GM21723 (cell line): ENCODE measurements at regions not wholly inside any gene's neighbourhood (a gene's known extent, or its start where the extent isn't known, plus 50 kb on each side); places are given as distances from the start of the nearest gene placed in this dataset.
"Not testable (repeated sequence)": the region's sequence is repeated elsewhere in the genome, so short reads cannot be mapped to it uniquely, and the experiment has no call there.

ENCODE experiments used
- ATAC-seq: cut with Tn5 transposase; IDR thresholded peaks from one replicate; pipeline ENCODE4 v1.9.1; 2021; ENCODE audit warnings: mild to moderate bottlenecking, moderate library complexity; ENCODE audit not compliant: unreplicated experiment

DNA sequence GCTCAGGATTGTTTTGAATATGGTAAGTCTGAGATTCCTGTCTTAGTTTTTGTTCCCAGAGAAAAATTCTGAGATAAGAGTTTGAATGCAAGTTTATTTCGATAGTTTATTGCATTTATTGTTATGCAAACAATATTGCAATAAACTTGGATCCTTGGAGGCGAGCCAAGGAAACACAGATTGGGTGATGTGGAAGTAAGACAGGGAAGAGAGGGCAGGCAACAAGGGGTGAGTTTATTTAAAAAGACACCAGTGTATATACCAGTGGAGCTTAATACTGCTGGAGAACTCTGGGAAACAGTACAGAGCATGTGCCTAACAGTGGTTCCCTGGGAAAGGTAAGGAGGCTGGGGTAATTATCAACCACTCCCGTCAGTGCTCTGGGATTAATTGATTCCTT, 87.5 kb upstream of the NEDD4L start:
- ATAC-seq: no peak

GRCh38 chr18:57954935-57955334, 89.1 kb upstream of the NEDD4L start:
- ATAC-seq: no peak

- ATAC-seq: no peak
Observed at GRCh38 chr18:57953883-57954282, 90.1 kb upstream of the NEDD4L start.

GRCh38 chr18:57951999-57952774, 91.8 kb upstream of the NEDD4L start:
- ATAC-seq: no peak

- ATAC-seq: peak; percentile 73
Observed at GRCh38 chr18:57951117-57951796, 92.8 kb upstream of the NEDD4L start.

- no peak for ATAC-seq
Observed at GRCh38 chr18:57950542-57950941, 93.5 kb upstream of the NEDD4L start.

GRCh38 chr18:57949335-57949734, 94.7 kb upstream of the NEDD4L start:
- ATAC-seq: not testable (repeated sequence)

- ATAC-seq: no peak
Observed at GRCh38 chr18:57947117-57947516, 96.9 kb upstream of the NEDD4L start.

DNA sequence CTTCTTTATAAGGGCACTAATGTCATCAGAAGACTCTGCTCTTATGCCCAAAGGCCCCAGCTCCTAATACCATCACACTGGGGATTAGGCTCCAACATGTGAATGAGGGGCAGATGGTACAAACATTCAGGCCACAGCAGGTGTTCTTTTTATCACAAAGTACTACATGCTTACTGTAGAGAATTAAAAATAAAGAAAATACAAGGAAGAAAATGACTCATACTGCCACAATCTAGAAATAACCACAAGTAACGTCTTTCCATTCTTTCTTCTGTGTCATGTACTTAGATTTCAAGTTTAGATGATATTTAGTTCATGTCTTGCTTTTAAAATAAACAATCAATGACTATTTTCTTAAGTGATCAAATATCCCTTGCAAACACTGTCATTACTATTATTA, 100.3 kb upstream of the NEDD4L start:
- no peak for ATAC-seq

DNA sequence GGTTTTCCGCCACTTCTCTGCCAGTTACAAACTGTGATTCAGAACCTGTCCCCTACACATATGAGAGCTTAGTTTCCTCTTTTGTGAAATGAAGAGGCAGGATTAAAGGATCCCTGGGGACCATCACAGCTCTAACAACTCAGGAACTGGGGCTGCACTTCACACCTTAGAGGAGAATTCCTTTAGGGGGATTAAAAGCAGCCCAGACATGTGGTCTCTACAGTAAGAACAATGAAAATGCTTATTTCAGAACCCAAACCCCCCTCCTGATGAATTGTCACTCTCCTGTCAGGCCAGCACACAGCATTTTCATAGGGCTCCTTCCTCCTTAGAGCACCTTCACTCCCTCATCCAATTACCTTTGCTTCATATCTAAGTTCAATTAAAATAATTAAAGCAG, 101.5 kb upstream of the NEDD4L start:
- no peak for ATAC-seq

DNA sequence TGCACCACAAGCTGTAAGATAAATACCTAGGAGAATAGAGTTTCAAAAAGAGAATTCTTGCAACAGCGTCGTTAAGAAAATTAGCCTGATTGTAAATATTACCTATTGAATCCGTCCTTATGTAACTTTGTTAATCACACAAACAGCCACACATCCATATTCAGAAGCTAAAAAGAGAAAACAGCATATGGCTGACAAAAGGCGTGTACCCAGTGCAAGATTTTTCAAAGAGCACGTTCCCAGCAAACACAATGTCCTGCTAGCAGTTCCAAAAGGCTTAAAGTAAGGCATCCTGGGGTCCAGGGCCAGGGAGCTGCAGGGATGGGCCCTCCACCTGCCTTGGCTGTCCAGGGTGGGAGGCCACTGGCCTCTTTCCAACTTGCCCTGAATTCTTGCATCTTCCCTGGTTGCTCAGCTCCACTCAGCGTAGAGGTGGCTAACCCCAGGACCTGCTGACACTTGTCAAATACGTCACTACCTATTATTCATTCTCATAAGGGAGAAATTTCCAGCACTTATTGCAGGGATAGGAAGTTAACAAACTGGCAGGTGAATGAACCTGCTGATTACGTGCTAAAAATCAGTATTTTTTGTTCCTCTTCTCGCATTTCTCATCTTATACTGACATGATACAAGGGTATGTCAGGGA, 102.1 kb upstream of the NEDD4L start:
- ATAC-seq: no peak

DNA sequence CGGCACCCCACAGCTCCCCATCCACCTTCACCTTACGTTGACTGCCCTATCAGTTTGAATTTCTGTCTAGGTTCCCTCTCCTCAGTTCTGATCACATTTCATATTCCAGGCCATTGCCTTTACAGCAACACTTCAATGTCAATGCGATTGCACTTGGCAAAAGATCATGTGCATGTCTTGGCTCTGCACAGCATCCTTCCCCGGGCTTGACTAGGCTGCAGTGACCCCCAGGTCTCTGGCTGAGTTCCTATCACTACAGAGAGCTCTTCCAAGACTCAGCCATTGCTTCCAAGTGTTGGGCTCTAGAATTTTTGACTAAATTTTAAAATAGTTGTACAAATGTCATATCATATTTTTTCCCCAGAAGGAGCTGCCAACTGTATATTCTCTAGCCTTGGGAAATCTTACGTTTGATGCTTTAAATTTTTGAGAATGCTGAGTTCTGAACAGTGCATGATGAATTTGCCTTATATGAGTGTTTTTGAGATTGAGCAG, 103.8 kb upstream of the NEDD4L start:
- ATAC-seq: no peak

GRCh38 chr18:57934375-57934774, 109.7 kb upstream of the NEDD4L start:
- ATAC-seq: not testable (repeated sequence)

- ATAC-seq: peak; percentile 93
Observed at GRCh38 chr18:57931038-57931437, 113.0 kb upstream of the NEDD4L start.

GRCh38 chr18:57930476-57930875, 113.5 kb upstream of the NEDD4L start:
- ATAC-seq: peak; percentile 6

DNA sequence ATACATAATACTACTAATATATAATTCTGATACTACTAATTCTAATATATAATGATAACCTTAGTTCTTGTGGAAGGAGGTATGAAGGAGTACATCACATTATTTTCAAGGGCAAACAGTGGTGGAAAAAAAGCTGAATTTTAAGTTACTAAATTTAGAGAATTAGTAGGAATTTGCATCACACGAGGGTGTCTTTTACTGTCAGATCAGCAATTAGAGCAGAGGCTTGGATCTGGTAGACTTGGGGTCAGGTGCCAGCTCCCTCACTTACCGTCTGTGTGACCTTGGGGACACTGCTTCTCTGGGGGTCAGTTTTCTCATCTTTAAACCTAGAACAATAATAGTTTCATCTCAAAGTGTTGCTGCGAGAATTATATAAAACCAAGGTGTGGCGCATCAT, 114.1 kb upstream of the NEDD4L start:
- ATAC-seq: no peak

- no peak for ATAC-seq
Observed at GRCh38 chr18:57928466-57928865, 115.6 kb upstream of the NEDD4L start.

- ATAC-seq: no peak
Observed at GRCh38 chr18:57927511-57927910, 116.5 kb upstream of the NEDD4L start.

- no peak for ATAC-seq
Observed at GRCh38 chr18:57925706-57926105, 118.3 kb upstream of the NEDD4L start.

GRCh38 chr18:57923611-57924010, 120.4 kb upstream of the NEDD4L start:
- ATAC-seq: no peak

DNA sequence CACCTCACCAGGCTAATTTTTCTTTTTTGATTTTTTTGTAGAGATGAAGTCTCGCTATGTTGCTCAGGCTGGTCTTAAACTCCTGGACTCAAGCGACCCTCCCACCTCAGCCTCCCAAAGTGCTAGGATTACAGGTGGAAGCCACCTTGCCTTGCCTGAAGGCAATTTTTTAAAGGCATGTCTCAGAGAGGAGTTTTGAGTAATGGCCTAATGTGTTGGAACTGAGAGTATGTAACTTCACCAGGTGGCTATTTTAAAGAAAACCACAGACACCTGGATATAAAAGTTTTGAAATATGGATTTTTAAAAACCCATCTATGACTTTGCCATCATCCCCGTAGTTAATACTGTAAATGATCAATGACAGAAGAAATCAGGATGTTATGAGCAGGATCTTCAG, 119.8 kb upstream of the ATP8B1 start:
- ATAC-seq: no peak

- ATAC-seq: no peak
Observed at GRCh38 chr18:57921708-57922107, 118.6 kb upstream of the ATP8B1 start.
